HEK293 (cell line): ENCODE measurements at regions not wholly inside any gene's neighbourhood (a gene's known extent, or its start where the extent isn't known, plus 50 kb on each side); places are given as distances from the start of the nearest gene placed in this dataset.

Experiments
- CTCF ChIA-PET: fragments of 350-600 bp; formaldehyde crosslinking; extraction: SDS; loops from one replicate; lab custom pipeline; 2021; ENCODE audit warnings: antibody characterized with exemption; lab: Yijun Ruan, JAX
- POLR2A ChIA-PET: fragments of 300-600 bp; formaldehyde crosslinking; extraction: SDS; loops from one replicate; lab custom pipeline; 2020; ENCODE audit warnings: antibody characterized with exemption, inconsistent platforms; lab: Yijun Ruan, JAX
- H3K27ac ChIP-seq: fragments of 200-500 bp; sonication (Bioruptor generic); 2 replicates; pipeline ENCODE4 v1.5.1; 2014; ENCODE audit warnings: low read depth, low read length, control low read depth, inconsistent platforms; ENCODE audit errors: extremely low read depth
- H3K36me3 ChIP-seq, 2 experiments: fragments of 200-500 bp in 1 of 2; sonication (Bioruptor generic) in 1 of 2; 1 replicate in 1 of 2; 2 replicates in 1 of 2; pipeline ENCODE4 v1.5.1; 2014 to 2017; ENCODE audit warnings: inconsistent platforms in 2 of 2, low read length in 2 of 2; ENCODE audit not compliant: control insufficient read depth in 2 of 2, insufficient read depth in 1 of 2
- H3K4me1 ChIP-seq: fragments of 200-500 bp; sonication (Bioruptor generic); 2 replicates; pipeline ENCODE4 v1.5.1; 2014; ENCODE audit warnings: mild to moderate bottlenecking, low read length, inconsistent platforms; ENCODE audit not compliant: control insufficient read depth, insufficient read depth
- H3K4me3 ChIP-seq: 2 replicates; pipeline ENCODE4 v1.5.1; 2011; ENCODE audit warnings: low read depth, mild to moderate bottlenecking, control low read depth, low read length, moderate library complexity
- H3K9me3 ChIP-seq: fragments of 200-500 bp; sonication (Bioruptor generic); 2 replicates; pipeline ENCODE4 v1.5.1; 2014; ENCODE audit warnings: low read depth, low read length, inconsistent platforms; ENCODE audit not compliant: control insufficient read depth, insufficient read depth
- EGR2 ChIP-seq: fragments of 450-650 bp; formaldehyde crosslinking; IDR thresholded peaks from 2 replicates; pipeline ENCODE4 v1.5.1; 2016; ENCODE audit warnings: low read depth, missing biosample characterization, missing genetic modification characterization
- GLIS1 ChIP-seq: fragments of 450-650 bp; formaldehyde crosslinking; IDR thresholded peaks from 2 replicates; pipeline ENCODE4 v1.5.1; 2016; ENCODE audit warnings: missing biosample characterization, missing genetic modification characterization
- HOXC10 ChIP-seq: sonication (generic); formaldehyde crosslinking; IDR thresholded peaks from 2 replicates; pipeline ENCODE4 v1.8.1; 2023; ENCODE audit warnings: mild to moderate bottlenecking, missing genetic modification reagents
- PBX3 ChIP-seq: sonication (generic); formaldehyde crosslinking; IDR thresholded peaks from 2 replicates; pipeline ENCODE4 v1.8.1; 2022; ENCODE audit warnings: mild to moderate bottlenecking, moderate library complexity, missing genetic modification reagents
- PRDM6 ChIP-seq: fragments of 450-650 bp; formaldehyde crosslinking; IDR thresholded peaks from 2 replicates; pipeline ENCODE4 v1.5.1; 2017; ENCODE audit warnings: missing biosample characterization, missing genetic modification characterization
- TRIM28 ChIP-seq: IDR thresholded peaks from 2 replicates; pipeline ENCODE4 v1.6.1; 2011; ENCODE audit warnings: low read length, control low read depth, borderline replicate concordance
- ZBTB17 ChIP-seq: fragments of 450-650 bp; formaldehyde crosslinking; IDR thresholded peaks from 2 replicates; pipeline ENCODE4 v1.5.1; 2016; ENCODE audit warnings: missing biosample characterization, missing genetic modification characterization
- ZBTB44 ChIP-seq: fragments of 450-650 bp; IDR thresholded peaks from 2 replicates; pipeline ENCODE4 v1.5.1; 2018; ENCODE audit warnings: missing biosample characterization, mild to moderate bottlenecking, missing genetic modification characterization
- ZNF132 ChIP-seq: fragments of 450-650 bp; formaldehyde crosslinking; IDR thresholded peaks from 2 replicates; pipeline ENCODE4 v1.5.1; 2017; ENCODE audit warnings: missing biosample characterization, missing genetic modification characterization, borderline replicate concordance
- ZNF214 ChIP-seq: fragments of 450-650 bp; formaldehyde crosslinking; IDR thresholded peaks from 2 replicates; pipeline ENCODE4 v1.5.1; 2017; ENCODE audit warnings: missing biosample characterization, mild to moderate bottlenecking, missing genetic modification characterization, borderline replicate concordance
- ZNF239 ChIP-seq: fragments of 450-650 bp; formaldehyde crosslinking; IDR thresholded peaks from 2 replicates; pipeline ENCODE4 v1.5.1; 2016; ENCODE audit warnings: missing biosample characterization, missing genetic modification characterization
- ZNF26 ChIP-seq: fragments of 450-650 bp; formaldehyde crosslinking; IDR thresholded peaks from 2 replicates; pipeline ENCODE4 v1.5.1; 2016; ENCODE audit warnings: missing biosample characterization, missing genetic modification characterization
- ZNF311 ChIP-seq: fragments of 450-650 bp; formaldehyde crosslinking; IDR thresholded peaks from 2 replicates; pipeline ENCODE4 v1.5.1; 2017; ENCODE audit warnings: missing biosample characterization, missing genetic modification characterization, borderline replicate concordance
- ZNF324 ChIP-seq: fragments of 450-650 bp; formaldehyde crosslinking; IDR thresholded peaks from 2 replicates; pipeline ENCODE4 v1.5.1; 2016; ENCODE audit warnings: missing biosample characterization, missing genetic modification characterization
- ZNF398 ChIP-seq: fragments of 450-650 bp; formaldehyde crosslinking; IDR thresholded peaks from 2 replicates; pipeline ENCODE4 v1.5.1; 2017; ENCODE audit warnings: missing biosample characterization, missing genetic modification characterization
- ZNF514 ChIP-seq: fragments of 450-650 bp; formaldehyde crosslinking; IDR thresholded peaks from 2 replicates; pipeline ENCODE4 v1.5.1; 2016; ENCODE audit warnings: missing biosample characterization, missing genetic modification characterization
- ZNF521 ChIP-seq: fragments of 450-650 bp; formaldehyde crosslinking; IDR thresholded peaks from 2 replicates; pipeline ENCODE4 v1.5.1; 2017; ENCODE audit warnings: missing biosample characterization, mild to moderate bottlenecking, missing genetic modification characterization
- ZNF580 ChIP-seq: fragments of 450-650 bp; formaldehyde crosslinking; IDR thresholded peaks from 2 replicates; pipeline ENCODE4 v1.5.1; 2016; ENCODE audit warnings: missing biosample characterization, missing genetic modification characterization
- ZNF596 ChIP-seq: fragments of 450-650 bp; IDR thresholded peaks from 2 replicates; pipeline ENCODE4 v1.5.0; 2018; ENCODE audit warnings: missing biosample characterization, mild to moderate bottlenecking, missing genetic modification characterization, moderate library complexity
- ZNF626 ChIP-seq: fragments of 450-650 bp; sonication (Bioruptor Pico); formaldehyde crosslinking; IDR thresholded peaks from 2 replicates; pipeline ENCODE4 v1.5.1; 2018; ENCODE audit warnings: missing biosample characterization, missing genetic modification characterization, inconsistent platforms
- ZNF639 ChIP-seq: fragments of 450-650 bp; formaldehyde crosslinking; IDR thresholded peaks from 2 replicates; pipeline ENCODE4 v1.5.1; 2016; ENCODE audit warnings: missing biosample characterization, missing genetic modification characterization
- ZNF692 ChIP-seq: fragments of 450-650 bp; formaldehyde crosslinking; IDR thresholded peaks from 2 replicates; pipeline ENCODE4 v1.5.1; 2016; ENCODE audit warnings: missing biosample characterization, missing genetic modification characterization
- ZNF792 ChIP-seq: fragments of 450-650 bp; formaldehyde crosslinking; IDR thresholded peaks from 2 replicates; pipeline ENCODE4 v1.5.1; 2016; ENCODE audit warnings: missing biosample characterization, missing genetic modification characterization
- ZSCAN18 ChIP-seq: fragments of 450-650 bp; formaldehyde crosslinking; IDR thresholded peaks from 2 replicates; pipeline ENCODE4 v1.5.1; 2016; ENCODE audit warnings: missing biosample characterization, missing genetic modification characterization

- no peak for TF ChIP-seq ZSCAN18 (tag by site-specific recombination)
- no peak for TF ChIP-seq ZNF692 (tag by site-specific recombination)
- no peak for TF ChIP-seq ZNF214 (tag by site-specific recombination)
- TF ChIP-seq PBX3 (CRISPR knock-in tag) = no peak
- TF ChIP-seq ZNF626 (tag by site-specific recombination) = no peak
- 0 out of 2 replicates have a peak, but pooled peaks have one; percentile 43 for TF ChIP-seq TRIM28
These were observed 67.8 kb upstream of the IGF1R start (continued) for GRCh38 chr15:98580572-98580971.

- H3K9me3 ChIP-seq = no peaks in the 10 kb centered on the region
- no peak overlapping the region for H3K27ac ChIP-seq
- H3K4me3 ChIP-seq = no peak overlapping the region
- H3K36me3 ChIP-seq = no peaks in the 10 kb centered on the region
- ChIA-PET POLR2A (interaction anchor here (1.5 to 2.1 kb wide), 2 partner anchors 65 to 69 kb away, joined by 3 to 6 read pairs; no protein-coding TSS in a partner anchor), CTCF (interaction anchor here (0.5 to 1.8 kb wide), 7 partner anchors 9 to 65 kb away, joined by 3 to 5 read pairs (median 4); no protein-coding TSS in a partner anchor)
- peaks cover 21% of the 10 kb centered on the region for H3K4me1 ChIP-seq
- TF ChIP-seq ZNF239 (tag by site-specific recombination) (no peak), EGR2 (tag by site-specific recombination) (no peak), GLIS1 (tag by site-specific recombination) (no peak), ZNF792 (tag by site-specific recombination) (no peak), ZNF398 (no peak), ZNF311 (no peak), ZNF324 (tag by site-specific recombination) (no peak), ZNF596 (tag by site-specific recombination) (no peak), HOXC10 (CRISPR knock-in tag) (no peak), ZNF26 (tag by site-specific recombination) (no peak), ZNF132 (tag by site-specific recombination) (no peak), ZBTB44 (tag by site-specific recombination) (no peak), ZNF521 (tag by site-specific recombination) (no peak), ZBTB17 (tag by site-specific recombination) (no peak), PRDM6 (tag by site-specific recombination) (no peak), ZNF580 (tag by site-specific recombination) (no peak), ZNF639 (tag by site-specific recombination) (no peak), ZNF514 (tag by site-specific recombination) (no peak)
These were observed 66.6 kb upstream of the IGF1R start for GRCh38 chr15:98581715-98582114.
